Neural progenitor cell (in vitro differentiated cells): ENCODE measurements at regions not wholly inside any gene's neighbourhood (a gene's known extent, or its start where the extent isn't known, plus 50 kb on each side); places are given as distances from the start of the nearest gene placed in this dataset.

Experiments used
- DNase-seq: peaks from one replicate; pipeline ENCODE4 v3.0.0-alpha.2; 2016; ENCODE audit warnings: low spot score
- H2AFZ ChIP-seq: fragments of 200-600 bp; sonication (generic); replicated peaks from 2 replicates; pipeline ENCODE4 v1.6.1; 2016; ENCODE audit warnings: antibody characterized with exemption
- H3F3A ChIP-seq: fragments of 200-600 bp; sonication (generic); 2 replicates; pipeline ENCODE4 v1.6.1; 2016; ENCODE audit warnings: antibody characterized with exemption, low read depth
- H3K27ac ChIP-seq: fragments of 200-600 bp; sonication (generic); 2 replicates; pipeline ENCODE4 v1.5.1; 2016; ENCODE audit warnings: mild to moderate bottlenecking
- H3K27me3 ChIP-seq: fragments of 200-600 bp; sonication (generic); 2 replicates; pipeline ENCODE4 v1.6.1; 2016; ENCODE audit warnings: mild to moderate bottlenecking, moderate library complexity
- H3K36me3 ChIP-seq: fragments of 200-600 bp; sonication (generic); 2 replicates; pipeline ENCODE4 v1.5.1; 2016
- H3K4me1 ChIP-seq: fragments of 200-600 bp; sonication (generic); 2 replicates; pipeline ENCODE4 v1.6.1; 2016; ENCODE audit warnings: mixed run types
- H3K4me2 ChIP-seq: fragments of 200-600 bp; sonication (generic); 2 replicates; pipeline ENCODE4 v1.6.1; 2016
- H3K4me3 ChIP-seq: fragments of 200-600 bp; sonication (generic); 2 replicates; pipeline ENCODE4 v1.5.1; 2016
- H3K79me2 ChIP-seq: fragments of 200-600 bp; sonication (generic); 2 replicates; pipeline ENCODE4 v1.6.1; 2016; ENCODE audit warnings: low read depth
- H3K9ac ChIP-seq: fragments of 200-600 bp; sonication (generic); 2 replicates; pipeline ENCODE4 v1.6.1; 2016
- H3K9me3 ChIP-seq: fragments of 200-600 bp; sonication (generic); 2 replicates; pipeline ENCODE4 v1.5.1; 2016; ENCODE audit warnings: low read depth
- H4K20me1 ChIP-seq: fragments of 200-600 bp; sonication (generic); 2 replicates; pipeline ENCODE4 v1.6.1; 2016; ENCODE audit warnings: low read depth
- H3K27ac Mint-ChIP-seq: 3 replicates; pipeline ENCODE4 v1.8.0; 2021; ENCODE audit warnings: mixed read lengths
- H3K27me3 Mint-ChIP-seq: 2 replicates; pipeline ENCODE4 v1.8.0; 2022; ENCODE audit warnings: low read depth, mild to moderate bottlenecking, inconsistent platforms, moderate library complexity, mixed read lengths; ENCODE audit not compliant: insufficient read depth
- H3K36me3 Mint-ChIP-seq: 3 replicates; pipeline ENCODE4 v1.8.0; 2021; ENCODE audit warnings: mixed read lengths
- H3K4me1 Mint-ChIP-seq: 3 replicates; pipeline ENCODE4 v1.8.0; 2021; ENCODE audit warnings: mixed read lengths
- H3K4me3 Mint-ChIP-seq: 3 replicates; pipeline ENCODE4 v1.8.0; 2021; ENCODE audit warnings: mild to moderate bottlenecking, moderate library complexity, mixed read lengths
- H3K9me3 Mint-ChIP-seq: 3 replicates; pipeline ENCODE4 v1.8.0; 2020; ENCODE audit warnings: mixed read lengths
- EZH2 ChIP-seq: fragments of 200-600 bp; sonication (generic); IDR thresholded peaks from 2 replicates; pipeline ENCODE4 v1.6.1; 2017; ENCODE audit warnings: antibody characterized with exemption, mild to moderate bottlenecking, moderate library complexity
- EZH2phosphoT487 ChIP-seq: fragments of 200-600 bp; sonication (generic); IDR thresholded peaks from 2 replicates; pipeline ENCODE4 v1.6.1; 2017; ENCODE audit warnings: antibody characterized with exemption
- TF ChIP-seq, protein P1 (sequence below): fragments of 200-600 bp; sonication (generic); IDR thresholded peaks from 2 replicates; pipeline ENCODE4 v1.5.1; 2017; ENCODE audit warnings: antibody characterized with exemption, mild to moderate bottlenecking

GRCh38 chr5:84685121-84685894 is 300.6 kb upstream of the EDIL3 start:
- Histone ChIP-seq H4K20me1 (no peaks in the 10 kb centered on the region), H3K9ac (no peak overlapping the region), H3K27ac (no peak overlapping the region), H3K4me1 (no peaks in the 10 kb centered on the region), H3K27me3 (no peaks in the 10 kb centered on the region), H3K9me3 (no peaks in the 10 kb centered on the region), H3K36me3 (peaks cover 4% of the 10 kb centered on the region), H3K4me2 (no peak overlapping the region), H3F3A (no peaks in the 10 kb centered on the region), H3K4me3 (no peak overlapping the region), H2AFZ (peak overlapping the region; percentile 43), H3K79me2 (no peaks in the 10 kb centered on the region)
- TF ChIP-seq EZH2phosphoT487 (no peak), EZH2 (no peak)
- TF ChIP-seq, protein P1, sequence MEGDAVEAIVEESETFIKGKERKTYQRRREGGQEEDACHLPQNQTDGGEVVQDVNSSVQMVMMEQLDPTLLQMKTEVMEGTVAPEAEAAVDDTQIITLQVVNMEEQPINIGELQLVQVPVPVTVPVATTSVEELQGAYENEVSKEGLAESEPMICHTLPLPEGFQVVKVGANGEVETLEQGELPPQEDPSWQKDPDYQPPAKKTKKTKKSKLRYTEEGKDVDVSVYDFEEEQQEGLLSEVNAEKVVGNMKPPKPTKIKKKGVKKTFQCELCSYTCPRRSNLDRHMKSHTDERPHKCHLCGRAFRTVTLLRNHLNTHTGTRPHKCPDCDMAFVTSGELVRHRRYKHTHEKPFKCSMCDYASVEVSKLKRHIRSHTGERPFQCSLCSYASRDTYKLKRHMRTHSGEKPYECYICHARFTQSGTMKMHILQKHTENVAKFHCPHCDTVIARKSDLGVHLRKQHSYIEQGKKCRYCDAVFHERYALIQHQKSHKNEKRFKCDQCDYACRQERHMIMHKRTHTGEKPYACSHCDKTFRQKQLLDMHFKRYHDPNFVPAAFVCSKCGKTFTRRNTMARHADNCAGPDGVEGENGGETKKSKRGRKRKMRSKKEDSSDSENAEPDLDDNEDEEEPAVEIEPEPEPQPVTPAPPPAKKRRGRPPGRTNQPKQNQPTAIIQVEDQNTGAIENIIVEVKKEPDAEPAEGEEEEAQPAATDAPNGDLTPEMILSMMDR, result no peak
- H3K27me3 Mint-ChIP-seq, result no peaks in the 10 kb centered on the region
- H3K27ac Mint-ChIP-seq, result no peak overlapping the region
- H3K4me3 Mint-ChIP-seq, result no peak overlapping the region
- DNase-seq, result no peak
- H3K9me3 Mint-ChIP-seq, result no peaks in the 10 kb centered on the region
- H3K36me3 Mint-ChIP-seq, result no peaks in the 10 kb centered on the region
- H3K4me1 Mint-ChIP-seq, result no peaks in the 10 kb centered on the region

- H3K4me2 ChIP-seq, result no peak overlapping the region
- Mint-ChIP-seq H3K27me3 (no peaks in the 10 kb centered on the region), H3K4me3 (no peak overlapping the region), H3K9me3 (no peaks in the 10 kb centered on the region), H3K4me1 (no peaks in the 10 kb centered on the region), H3K27ac (no peak overlapping the region), H3K36me3 (no peaks in the 10 kb centered on the region)
- no peaks in the 10 kb centered on the region for H3K9me3 ChIP-seq
- no peak overlapping the region for H3K27ac ChIP-seq
- H3F3A ChIP-seq, result no peaks in the 10 kb centered on the region
- DNase-seq, result peak; percentile 9
- H3K9ac ChIP-seq, result no peak overlapping the region
- no peaks in the 10 kb centered on the region for H3K27me3 ChIP-seq
- H3K36me3 ChIP-seq, result no peaks in the 10 kb centered on the region
- no peaks in the 10 kb centered on the region for H3K4me1 ChIP-seq
- H3K79me2 ChIP-seq, result no peaks in the 10 kb centered on the region
- no peaks in the 10 kb centered on the region for H4K20me1 ChIP-seq
- TF ChIP-seq, protein P1, result no peak
- TF ChIP-seq EZH2, result no peak
- TF ChIP-seq EZH2phosphoT487, result no peak
- H2AFZ ChIP-seq, result peak overlapping the region; percentile 42
- no peak overlapping the region for H3K4me3 ChIP-seq
These were observed 298.9 kb upstream of the EDIL3 start for GRCh38 chr5:84683594-84683993.

- Histone ChIP-seq H3K9me3 (no peaks in the 10 kb centered on the region), H3K4me3 (no peak overlapping the region), H3F3A (no peaks in the 10 kb centered on the region), H3K27ac (no peak overlapping the region), H3K27me3 (no peaks in the 10 kb centered on the region), H3K4me2 (no peak overlapping the region), H2AFZ (no peak overlapping the region), H3K4me1 (no peaks in the 10 kb centered on the region), H4K20me1 (no peaks in the 10 kb centered on the region), H3K9ac (no peak overlapping the region), H3K36me3 (no peaks in the 10 kb centered on the region), H3K79me2 (no peaks in the 10 kb centered on the region)
- no peaks in the 10 kb centered on the region for H3K36me3 Mint-ChIP-seq
- no peak for DNase-seq
- no peak overlapping the region for H3K27ac Mint-ChIP-seq
- H3K4me3 Mint-ChIP-seq, result no peak overlapping the region
- no peaks in the 10 kb centered on the region for H3K9me3 Mint-ChIP-seq
- no peaks in the 10 kb centered on the region for H3K27me3 Mint-ChIP-seq
- H3K4me1 Mint-ChIP-seq, result no peaks in the 10 kb centered on the region
- TF ChIP-seq EZH2phosphoT487 (no peak), EZH2 (no peak)
- TF ChIP-seq, protein P1, result no peak
These were observed 297.9 kb upstream of the EDIL3 start for GRCh38 chr5:84682531-84682930.
